ENCODE measurements at regions not wholly inside any gene's neighbourhood (a gene's known extent, or its start where the extent isn't known, plus 50 kb on each side); places are given as distances from the start of the nearest gene placed in this dataset.
A peak's percentile ranks its signal among the peaks of the same experiment; 100 is the strongest.
"Not testable (repeated sequence)": the region's sequence is repeated elsewhere in the genome, so short reads cannot be mapped to it uniquely, and the experiment has no call there.

DNA sequence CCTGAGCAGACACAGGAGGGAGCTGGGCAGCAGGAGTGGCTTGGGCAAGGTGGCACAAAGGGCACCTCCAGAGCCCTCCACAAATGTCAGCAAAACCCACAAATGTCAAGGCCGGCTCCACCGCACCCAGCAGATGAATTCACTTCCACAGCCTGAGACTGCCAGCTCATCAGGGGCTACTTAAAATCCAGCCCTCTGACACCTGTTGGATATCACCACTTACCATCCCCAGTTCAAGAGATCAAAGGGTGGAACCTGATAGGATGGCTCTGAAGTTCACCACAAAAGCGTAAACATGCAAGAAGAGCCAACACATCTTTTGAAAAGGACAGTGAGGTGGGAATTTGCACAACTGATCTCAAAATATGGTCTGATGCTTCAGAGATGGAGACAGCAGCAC is 168.6 kb upstream of the GRK3 start:
- H3K27me3 ChIP-seq (ENCODE audit: insufficient read depth, low read length) = no peaks in the 10 kb centered on the region
- H3K4me1 ChIP-seq (ENCODE audit: control insufficient read depth, insufficient read depth, low read length, unreplicated experiment) = peaks cover 5% of the 10 kb centered on the region
- H3K27ac ChIP-seq (ENCODE audit: low read depth, low read length) = no peak overlapping the region
- no peaks in the 10 kb centered on the region for H3K36me3 ChIP-seq (ENCODE audit: insufficient read depth, low read length)
- H3K4me3 ChIP-seq (ENCODE audit: low read depth, low read length) = no peak overlapping the region
- H3K79me2 ChIP-seq (ENCODE audit: control insufficient read depth, insufficient read depth, low read length, unreplicated experiment) = peaks cover 23% of the 10 kb centered on the region
- H2AFZ ChIP-seq (ENCODE audit: low read length, unreplicated experiment) = no peak overlapping the region

- Histone ChIP-seq H3K79me2 (ENCODE audit: control insufficient read depth, insufficient read depth, low read length, unreplicated experiment) (peaks cover 25% of the 10 kb centered on the region), H2AFZ (ENCODE audit: low read length, unreplicated experiment) (no peak overlapping the region), H3K4me1 (ENCODE audit: control insufficient read depth, insufficient read depth, low read length, unreplicated experiment) (peaks cover 5% of the 10 kb centered on the region), H3K27me3 (ENCODE audit: insufficient read depth, low read length) (no peaks in the 10 kb centered on the region), H3K36me3 (ENCODE audit: insufficient read depth, low read length) (no peaks in the 10 kb centered on the region), H3K27ac (ENCODE audit: low read depth, low read length) (no peak overlapping the region), H3K4me3 (ENCODE audit: low read depth, low read length) (no peak overlapping the region)
Observed at GRCh38 chr22:25396615-25397200, 167.8 kb upstream of the GRK3 start.

- H3K4me1 ChIP-seq (ENCODE audit: control insufficient read depth, insufficient read depth, low read length, unreplicated experiment) = peaks cover 7% of the 10 kb centered on the region
- no peak overlapping the region for H3K4me3 ChIP-seq (ENCODE audit: low read depth, low read length)
- no peaks in the 10 kb centered on the region for H3K27me3 ChIP-seq (ENCODE audit: insufficient read depth, low read length)
- H2AFZ ChIP-seq (ENCODE audit: low read length, unreplicated experiment) = no peak overlapping the region
- peaks cover 30% of the 10 kb centered on the region for H3K79me2 ChIP-seq (ENCODE audit: control insufficient read depth, insufficient read depth, low read length, unreplicated experiment)
- H3K27ac ChIP-seq (ENCODE audit: low read depth, low read length) = no peak overlapping the region
- H3K36me3 ChIP-seq (ENCODE audit: insufficient read depth, low read length) = no peaks in the 10 kb centered on the region
Observed at GRCh38 chr22:25397616-25398015, 166.9 kb upstream of the GRK3 start.

DNA sequence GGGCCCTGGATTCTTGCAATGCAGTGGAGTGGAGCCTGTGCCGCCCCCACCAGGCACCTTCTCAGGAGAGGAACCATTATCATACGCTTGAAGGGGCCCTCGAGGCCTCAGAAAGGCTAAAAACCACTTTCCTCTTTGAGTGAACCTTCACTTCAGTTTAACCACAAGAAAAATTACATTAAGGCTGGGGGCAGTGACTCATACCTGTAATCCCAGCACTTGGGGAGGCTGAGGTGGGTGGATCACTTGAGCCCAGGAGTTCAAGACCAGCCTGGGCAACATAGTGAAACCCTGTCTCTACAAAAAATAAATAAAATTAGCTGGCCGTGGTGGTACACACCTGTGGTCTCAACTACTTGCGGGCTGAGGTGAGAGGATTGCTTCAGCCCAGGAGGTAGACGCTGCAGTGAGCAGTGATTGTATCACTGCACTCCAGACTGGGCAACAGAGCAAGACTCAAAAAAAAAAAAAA is 165.8 kb upstream of the GRK3 start:
- Histone ChIP-seq H3K4me1 (ENCODE audit: control insufficient read depth, insufficient read depth, low read length, unreplicated experiment) (peaks cover 14% of the 10 kb centered on the region), H3K79me2 (ENCODE audit: control insufficient read depth, insufficient read depth, low read length, unreplicated experiment) (peaks cover 39% of the 10 kb centered on the region)
- not testable (repeated sequence) for H3K27me3 ChIP-seq (ENCODE audit: insufficient read depth, low read length); H3K36me3 ChIP-seq (ENCODE audit: insufficient read depth, low read length); H3K27ac ChIP-seq (ENCODE audit: low read depth, low read length); H2AFZ ChIP-seq (ENCODE audit: low read length, unreplicated experiment); H3K4me3 ChIP-seq (ENCODE audit: low read depth, low read length)

- H3K36me3 ChIP-seq (ENCODE audit: insufficient read depth, low read length) = no peaks in the 10 kb centered on the region
- peaks cover 47% of the 10 kb centered on the region for H3K79me2 ChIP-seq (ENCODE audit: control insufficient read depth, insufficient read depth, low read length, unreplicated experiment)
- no peak overlapping the region for H3K4me3 ChIP-seq (ENCODE audit: low read depth, low read length)
- H3K4me1 ChIP-seq (ENCODE audit: control insufficient read depth, insufficient read depth, low read length, unreplicated experiment) = peaks cover 14% of the 10 kb centered on the region
- no peak overlapping the region for H3K27ac ChIP-seq (ENCODE audit: low read depth, low read length)
- no peaks in the 10 kb centered on the region for H3K27me3 ChIP-seq (ENCODE audit: insufficient read depth, low read length)
- no peak overlapping the region for H2AFZ ChIP-seq (ENCODE audit: low read length, unreplicated experiment)
Observed at GRCh38 chr22:25399649-25400151, 164.8 kb upstream of the GRK3 start.

- no peak overlapping the region for H2AFZ ChIP-seq (ENCODE audit: low read length, unreplicated experiment)
- H3K27ac ChIP-seq (ENCODE audit: low read depth, low read length) = no peak overlapping the region
- H3K36me3 ChIP-seq (ENCODE audit: insufficient read depth, low read length) = no peaks in the 10 kb centered on the region
- H3K79me2 ChIP-seq (ENCODE audit: control insufficient read depth, insufficient read depth, low read length, unreplicated experiment) = peaks cover 39% of the 10 kb centered on the region
- H3K4me3 ChIP-seq (ENCODE audit: low read depth, low read length) = no peak overlapping the region
- no peaks in the 10 kb centered on the region for H3K27me3 ChIP-seq (ENCODE audit: insufficient read depth, low read length)
- peaks cover 16% of the 10 kb centered on the region for H3K4me1 ChIP-seq (ENCODE audit: control insufficient read depth, insufficient read depth, low read length, unreplicated experiment)
Observed at GRCh38 chr22:25402160-25402500, 162.3 kb upstream of the GRK3 start.

DNA sequence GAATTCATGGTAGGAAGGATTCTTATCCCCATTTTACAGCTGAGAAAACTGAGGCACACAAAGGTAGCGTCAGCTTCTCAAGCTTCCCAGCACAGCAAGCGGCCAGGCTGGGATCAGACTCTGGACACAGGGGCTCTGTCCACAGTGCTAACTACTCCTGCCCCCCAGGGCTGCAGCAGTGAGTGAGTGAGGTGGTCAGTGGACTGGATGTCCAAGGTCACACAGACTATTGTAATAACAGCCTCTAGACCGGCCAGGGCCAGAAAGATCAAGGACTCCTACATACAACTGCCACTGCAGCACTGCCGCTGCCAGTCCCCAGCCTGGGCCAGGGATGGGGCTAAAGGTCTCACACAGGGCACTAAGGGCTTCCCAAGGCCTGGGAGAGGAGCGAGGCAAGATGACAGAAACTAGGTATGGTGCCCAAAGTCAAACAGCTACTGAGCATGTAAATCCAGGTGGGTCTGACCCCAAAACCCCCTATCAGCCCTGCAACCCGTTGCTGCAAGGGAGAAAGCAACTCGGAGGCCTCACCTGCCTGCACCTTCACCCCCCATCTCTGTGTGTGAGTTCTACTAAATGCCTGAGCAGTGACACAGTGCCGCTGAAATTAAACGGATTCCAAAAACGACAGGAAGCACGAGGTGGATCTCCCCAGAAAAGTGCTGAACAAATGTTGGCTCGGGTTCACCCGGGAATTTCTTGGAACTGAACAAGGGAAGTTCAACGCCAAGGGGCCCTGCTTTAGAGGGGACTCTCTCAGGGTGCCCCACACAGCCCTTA is 161.8 kb upstream of the GRK3 start:
- H3K27ac ChIP-seq (ENCODE audit: low read depth, low read length) = no peak overlapping the region; the same call in 1 of the 2 replicates
- no peak overlapping the region for H2AFZ ChIP-seq (ENCODE audit: low read length, unreplicated experiment)
- H3K4me1 ChIP-seq (ENCODE audit: control insufficient read depth, insufficient read depth, low read length, unreplicated experiment) = peaks cover 16% of the 10 kb centered on the region
- H3K36me3 ChIP-seq (ENCODE audit: insufficient read depth, low read length) = no peaks in the 10 kb centered on the region
- H3K79me2 ChIP-seq (ENCODE audit: control insufficient read depth, insufficient read depth, low read length, unreplicated experiment) = peaks cover 38% of the 10 kb centered on the region
- peak overlapping the region; percentile 85 for H3K4me3 ChIP-seq (ENCODE audit: low read depth, low read length)
- H3K27me3 ChIP-seq (ENCODE audit: insufficient read depth, low read length) = no peaks in the 10 kb centered on the region

DNA sequence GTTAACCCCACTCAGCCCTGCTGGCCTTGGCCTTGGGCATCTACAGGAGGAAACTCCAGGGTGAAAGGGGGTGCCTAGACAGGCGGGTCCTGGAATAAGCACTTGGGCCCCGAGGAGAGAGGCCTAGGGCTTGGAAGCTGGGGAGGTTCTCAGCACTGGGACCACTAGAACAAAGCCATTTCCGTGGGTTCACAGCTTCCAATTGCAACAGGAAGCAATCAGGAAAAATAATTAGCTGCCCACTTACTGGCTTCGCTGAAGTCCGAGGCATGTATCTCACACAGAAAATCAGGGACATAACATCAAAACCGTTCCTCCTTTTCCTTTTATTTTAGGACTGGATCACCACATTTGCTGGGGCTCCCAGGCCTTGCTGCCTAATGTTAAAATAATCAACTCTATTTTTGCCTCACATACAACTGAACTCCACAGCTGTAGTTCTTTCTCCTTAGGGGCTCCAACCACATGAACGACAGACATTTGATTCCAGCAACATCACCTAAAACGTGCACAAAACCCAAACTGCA is 161.1 kb upstream of the GRK3 start:
- H3K4me1 ChIP-seq (ENCODE audit: control insufficient read depth, insufficient read depth, low read length, unreplicated experiment) = peaks cover 16% of the 10 kb centered on the region
- no peak overlapping the region for H2AFZ ChIP-seq (ENCODE audit: low read length, unreplicated experiment)
- no peaks in the 10 kb centered on the region for H3K36me3 ChIP-seq (ENCODE audit: insufficient read depth, low read length)
- H3K27ac ChIP-seq (ENCODE audit: low read depth, low read length) = peak overlapping the region; percentile 26; the same call in 1 of the 2 replicates
- H3K79me2 ChIP-seq (ENCODE audit: control insufficient read depth, insufficient read depth, low read length, unreplicated experiment) = peaks cover 35% of the 10 kb centered on the region
- H3K4me3 ChIP-seq (ENCODE audit: low read depth, low read length) = peak overlapping the region; percentile 85
- H3K27me3 ChIP-seq (ENCODE audit: insufficient read depth, low read length) = no peaks in the 10 kb centered on the region

DNA sequence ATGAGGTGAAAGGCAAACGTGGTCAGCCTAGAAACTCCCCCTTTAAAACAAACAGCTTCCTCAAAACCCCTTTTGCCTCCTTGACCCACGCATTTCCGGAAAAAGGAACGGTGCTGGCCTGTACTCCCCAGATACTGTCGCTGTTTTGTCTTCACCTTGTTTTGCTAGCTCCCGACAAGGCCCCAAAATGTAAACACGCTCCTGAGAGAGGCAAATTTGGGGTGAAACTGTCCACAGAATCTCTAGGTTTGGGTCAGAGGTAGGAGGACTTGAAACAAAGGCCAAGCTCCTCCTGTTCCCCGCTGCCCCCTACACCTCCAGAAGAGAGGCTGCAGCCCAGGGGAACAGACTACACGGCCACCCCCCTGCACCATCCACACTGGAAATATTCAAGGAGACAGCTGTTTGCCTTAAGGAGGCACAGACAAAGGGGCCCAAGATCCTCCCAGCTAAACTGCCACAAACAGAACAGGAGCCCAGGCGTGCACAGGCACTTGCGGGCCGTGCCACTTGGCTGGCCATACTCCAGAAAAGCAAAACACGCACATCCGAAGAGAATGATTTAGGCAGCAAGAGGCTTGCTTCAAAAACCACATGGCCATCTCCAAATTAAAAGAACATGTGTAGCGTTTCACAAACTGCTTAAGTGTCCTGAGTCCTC is 160.5 kb upstream of the GRK3 start:
- Histone ChIP-seq H3K27ac (ENCODE audit: low read depth, low read length) (peak overlapping the region; percentile 26; the same call in 1 of the 2 replicates), H3K4me1 (ENCODE audit: control insufficient read depth, insufficient read depth, low read length, unreplicated experiment) (peaks cover 16% of the 10 kb centered on the region), H3K27me3 (ENCODE audit: insufficient read depth, low read length) (no peaks in the 10 kb centered on the region), H3K4me3 (ENCODE audit: low read depth, low read length) (peak overlapping the region; percentile 85), H3K36me3 (ENCODE audit: insufficient read depth, low read length) (no peaks in the 10 kb centered on the region), H3K79me2 (ENCODE audit: control insufficient read depth, insufficient read depth, low read length, unreplicated experiment) (peaks cover 33% of the 10 kb centered on the region), H2AFZ (ENCODE audit: low read length, unreplicated experiment) (peak overlapping the region; percentile 21)

- H3K4me3 ChIP-seq (ENCODE audit: low read depth, low read length) = peak overlapping the region; percentile 85
- H3K79me2 ChIP-seq (ENCODE audit: control insufficient read depth, insufficient read depth, low read length, unreplicated experiment) = peaks cover 33% of the 10 kb centered on the region
- H3K4me1 ChIP-seq (ENCODE audit: control insufficient read depth, insufficient read depth, low read length, unreplicated experiment) = peaks cover 16% of the 10 kb centered on the region
- H3K36me3 ChIP-seq (ENCODE audit: insufficient read depth, low read length) = no peaks in the 10 kb centered on the region
- peak overlapping the region; percentile 50 for H2AFZ ChIP-seq (ENCODE audit: low read length, unreplicated experiment)
- H3K27me3 ChIP-seq (ENCODE audit: insufficient read depth, low read length) = no peaks in the 10 kb centered on the region
- no peak overlapping the region; the same call in 1 of the 2 replicates for H3K27ac ChIP-seq (ENCODE audit: low read depth, low read length)
Observed at GRCh38 chr22:25404556-25404927, 159.9 kb upstream of the GRK3 start.
